ENCODE measurements at regions not wholly inside any gene's neighbourhood (a gene's known extent, or its start where the extent isn't known, plus 50 kb on each side); places are given as distances from the start of the nearest gene placed in this dataset.

DNA sequence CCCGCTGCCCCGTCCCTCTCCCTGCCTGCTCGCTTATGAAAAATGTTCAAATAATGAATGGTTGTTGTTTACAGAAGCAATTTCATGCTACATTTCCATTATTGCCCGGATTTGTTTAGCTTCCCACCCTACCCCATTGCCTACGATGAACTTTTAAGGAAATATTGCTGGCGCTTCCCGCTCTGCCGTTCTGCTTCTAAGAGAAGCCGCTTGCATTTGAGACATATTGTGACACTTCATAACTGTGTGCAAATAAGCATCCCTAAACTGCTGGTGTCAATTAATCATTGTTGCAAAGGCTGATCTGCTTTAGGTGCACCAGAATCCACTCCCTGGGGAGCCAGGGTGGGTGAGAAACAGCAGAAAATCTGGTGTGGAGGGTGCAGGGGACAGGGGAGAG is 52.3 kb upstream of the LMO1 start:
- POLR2A ChIA-PET, result no interaction called here
- 72% methylated on average over 6 of the region's 9 CpGs for WGBS (ENCODE audit: insufficient coverage, insufficient replicate concordance, low lambda C conversion rate, missing lambda C conversion rate)
- Histone ChIP-seq H3K9me3 (replicated peaks; ENCODE audit: control insufficient read depth, insufficient read depth, low read length) (no peaks in the 10 kb centered on the region), H4K20me1 (ENCODE audit: control insufficient read depth, insufficient read depth) (no peaks in the 10 kb centered on the region), H3K79me2 (ENCODE audit: control insufficient read depth, insufficient read depth, low read length) (no peaks in the 10 kb centered on the region), H3K4me3 (no peak overlapping the region), H3K27ac (ENCODE audit: control insufficient read depth, insufficient read depth) (no peak overlapping the region), H3K27me3 (replicated peaks in 1 of 2; ENCODE audit: control insufficient read depth in 2 of 2, insufficient read depth in 2 of 2, low read length in 1 of 2) (no peaks in the 10 kb centered on the region), H3K4me1 (ENCODE audit: control insufficient read depth, insufficient read depth, low read length) (no peaks in the 10 kb centered on the region), H3K4me2 (ENCODE audit: control insufficient read depth, insufficient read depth) (no peak overlapping the region), H3K36me3 (ENCODE audit: control insufficient read depth in 2 of 2, insufficient read depth in 2 of 2, low read length in 1 of 2) (no peaks in the 10 kb centered on the region), H2AFZ (ENCODE audit: control insufficient read depth, low read depth, low read length) (no peak overlapping the region), H3K9ac (ENCODE audit: control insufficient read depth, insufficient read depth, low read length) (no peak overlapping the region)
- in situ Hi-C loops (cut with MboI), result no loop called here
- no TSS peak for BruUV-seq (replicated peaks)
- TF ChIP-seq CHD4 (IDR thresholded peaks at IDR 0.05), result no peak
- TF ChIP-seq, protein P1, sequence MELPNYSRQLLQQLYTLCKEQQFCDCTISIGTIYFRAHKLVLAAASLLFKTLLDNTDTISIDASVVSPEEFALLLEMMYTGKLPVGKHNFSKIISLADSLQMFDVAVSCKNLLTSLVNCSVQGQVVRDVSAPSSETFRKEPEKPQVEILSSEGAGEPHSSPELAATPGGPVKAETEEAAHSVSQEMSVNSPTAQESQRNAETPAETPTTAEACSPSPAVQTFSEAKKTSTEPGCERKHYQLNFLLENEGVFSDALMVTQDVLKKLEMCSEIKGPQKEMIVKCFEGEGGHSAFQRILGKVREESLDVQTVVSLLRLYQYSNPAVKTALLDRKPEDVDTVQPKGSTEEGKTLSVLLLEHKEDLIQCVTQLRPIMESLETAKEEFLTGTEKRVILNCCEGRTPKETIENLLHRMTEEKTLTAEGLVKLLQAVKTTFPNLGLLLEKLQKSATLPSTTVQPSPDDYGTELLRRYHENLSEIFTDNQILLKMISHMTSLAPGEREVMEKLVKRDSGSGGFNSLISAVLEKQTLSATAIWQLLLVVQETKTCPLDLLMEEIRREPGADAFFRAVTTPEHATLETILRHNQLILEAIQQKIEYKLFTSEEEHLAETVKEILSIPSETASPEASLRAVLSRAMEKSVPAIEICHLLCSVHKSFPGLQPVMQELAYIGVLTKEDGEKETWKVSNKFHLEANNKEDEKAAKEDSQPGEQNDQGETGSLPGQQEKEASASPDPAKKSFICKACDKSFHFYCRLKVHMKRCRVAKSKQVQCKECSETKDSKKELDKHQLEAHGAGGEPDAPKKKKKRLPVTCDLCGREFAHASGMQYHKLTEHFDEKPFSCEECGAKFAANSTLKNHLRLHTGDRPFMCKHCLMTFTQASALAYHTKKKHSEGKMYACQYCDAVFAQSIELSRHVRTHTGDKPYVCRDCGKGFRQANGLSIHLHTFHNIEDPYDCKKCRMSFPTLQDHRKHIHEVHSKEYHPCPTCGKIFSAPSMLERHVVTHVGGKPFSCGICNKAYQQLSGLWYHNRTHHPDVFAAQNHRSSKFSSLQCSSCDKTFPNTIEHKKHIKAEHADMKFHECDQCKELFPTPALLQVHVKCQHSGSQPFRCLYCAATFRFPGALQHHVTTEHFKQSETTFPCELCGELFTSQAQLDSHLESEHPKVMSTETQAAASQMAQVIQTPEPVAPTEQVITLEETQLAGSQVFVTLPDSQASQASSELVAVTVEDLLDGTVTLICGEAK (IDR thresholded peaks at IDR 0.05; ENCODE audit: borderline replicate concordance), result no peak
- ATAC-seq (no peak), DNase-seq (ENCODE audit: low read depth, low spot score) (no peak), FAIRE-seq (no peak)
- CTCF ChIA-PET, result no interaction called here
- intact Hi-C loops (cut with micrococcal nuclease; ENCODE audit: unreplicated experiment), result no loop called here
- SMC1A ChIA-PET (ENCODE audit: uncharacterized antibody, unreplicated experiment), result interaction anchor here (2.2 kb wide), 1 partner anchor 12 kb away, joined by 5 read pairs; no protein-coding TSS in a partner anchor
- RAD21 ChIA-PET (ENCODE audit: unreplicated experiment), result no interaction called here

DNA sequence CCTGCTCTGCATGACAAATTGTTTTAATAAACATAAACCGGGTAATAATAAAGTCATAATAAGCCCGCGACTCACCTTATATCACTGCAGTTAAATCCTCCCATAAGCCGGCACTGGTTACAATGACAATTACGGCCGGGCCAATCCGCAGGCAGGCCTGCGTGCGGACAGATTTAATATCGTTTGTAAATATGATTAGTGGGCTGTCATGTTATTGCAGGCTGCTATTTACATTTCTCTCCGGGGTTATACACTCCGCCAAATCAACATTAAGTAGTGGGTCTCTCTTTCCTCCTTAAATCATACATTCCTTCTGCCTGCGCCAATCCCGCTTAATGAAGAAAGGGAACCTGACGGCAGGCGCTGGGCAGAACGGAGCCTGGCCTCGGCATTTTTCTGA is 51.8 kb upstream of the LMO1 start:
- Histone ChIP-seq H3K4me2 (ENCODE audit: control insufficient read depth, insufficient read depth) (no peak overlapping the region), H3K9me3 (replicated peaks; ENCODE audit: control insufficient read depth, insufficient read depth, low read length) (no peaks in the 10 kb centered on the region), H3K79me2 (ENCODE audit: control insufficient read depth, insufficient read depth, low read length) (no peaks in the 10 kb centered on the region), H3K36me3 (ENCODE audit: control insufficient read depth in 2 of 2, insufficient read depth in 2 of 2, low read length in 1 of 2) (no peaks in the 10 kb centered on the region), H3K27me3 (replicated peaks in 1 of 2; ENCODE audit: control insufficient read depth in 2 of 2, insufficient read depth in 2 of 2, low read length in 1 of 2) (no peaks in the 10 kb centered on the region), H2AFZ (ENCODE audit: control insufficient read depth, low read depth, low read length) (no peak overlapping the region), H4K20me1 (ENCODE audit: control insufficient read depth, insufficient read depth) (no peaks in the 10 kb centered on the region), H3K4me3 (no peak overlapping the region), H3K27ac (ENCODE audit: control insufficient read depth, insufficient read depth) (no peak overlapping the region), H3K9ac (ENCODE audit: control insufficient read depth, insufficient read depth, low read length) (no peak overlapping the region), H3K4me1 (ENCODE audit: control insufficient read depth, insufficient read depth, low read length) (no peaks in the 10 kb centered on the region)
- RAD21 ChIA-PET (ENCODE audit: unreplicated experiment), result no interaction called here
- no peak for ATAC-seq
- POLR2A ChIA-PET, result no interaction called here
- in situ Hi-C loops (cut with MboI), result no loop called here
- WGBS (ENCODE audit: insufficient coverage, insufficient replicate concordance, low lambda C conversion rate, missing lambda C conversion rate), result 85% methylated on average over 18 of the region's 18 CpGs
- DNase-seq (ENCODE audit: low read depth, low spot score), result no peak
- no TSS peak for BruUV-seq (replicated peaks)
- CTCF ChIA-PET, result interaction anchor here (1.1 kb wide), 1 partner anchor 12 kb away, joined by 7 read pairs; no protein-coding TSS in a partner anchor
- FAIRE-seq, result no peak
- intact Hi-C loops (cut with micrococcal nuclease; ENCODE audit: unreplicated experiment), result no loop called here
- SMC1A ChIA-PET (ENCODE audit: uncharacterized antibody, unreplicated experiment), result interaction anchor here (2.2 kb wide), 1 partner anchor 13 kb away, joined by 5 read pairs; no protein-coding TSS in a partner anchor
- TF ChIP-seq JUND (IDR thresholded peaks at IDR 0.05; ENCODE audit: low read depth, low read length) (no peak), SREBF1 (IDR thresholded peaks at IDR 0.05; ENCODE audit: low read length) (no peak), NR2C2 (IDR thresholded peaks at IDR 0.05; ENCODE audit: borderline replicate concordance, control insufficient read depth, insufficient read length, low read depth) (no peak), BACH1 (IDR thresholded peaks at IDR 0.05; ENCODE audit: borderline replicate concordance) (no peak), YY1 (IDR thresholded peaks at IDR 0.05; ENCODE audit: low read depth, low read length) (no peak), SMAD1 (IDR thresholded peaks at IDR 0.05; ENCODE audit: low read depth, partially characterized antibody) (no peak), ATF7 (IDR thresholded peaks at IDR 0.05; ENCODE audit: low read depth) (no peak), NR2C1 (IDR thresholded peaks at IDR 0.05) (no peak), IKZF1 (conservative IDR thresholded peaks at IDR 0.05) (no peak), DPF2 (IDR thresholded peaks at IDR 0.05) (no peak), POLR2AphosphoS5 (IDR thresholded peaks at IDR 0.05; ENCODE audit: low read length) (no peak), ESRRA (IDR thresholded peaks at IDR 0.05; ENCODE audit: low read length) (no peak), IKZF2 (IDR thresholded peaks at IDR 0.05) (no peak)
- TF ChIP-seq, protein P2, sequence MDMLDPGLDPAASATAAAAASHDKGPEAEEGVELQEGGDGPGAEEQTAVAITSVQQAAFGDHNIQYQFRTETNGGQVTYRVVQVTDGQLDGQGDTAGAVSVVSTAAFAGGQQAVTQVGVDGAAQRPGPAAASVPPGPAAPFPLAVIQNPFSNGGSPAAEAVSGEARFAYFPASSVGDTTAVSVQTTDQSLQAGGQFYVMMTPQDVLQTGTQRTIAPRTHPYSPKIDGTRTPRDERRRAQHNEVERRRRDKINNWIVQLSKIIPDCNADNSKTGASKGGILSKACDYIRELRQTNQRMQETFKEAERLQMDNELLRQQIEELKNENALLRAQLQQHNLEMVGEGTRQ (IDR thresholded peaks at IDR 0.05; ENCODE audit: borderline replicate concordance, low read depth, low read length), result no peak
